ENCODE measurements at regions not wholly inside any gene's neighbourhood (a gene's known extent, or its start where the extent isn't known, plus 50 kb on each side); places are given as distances from the start of the nearest gene placed in this dataset.

GRCh38 chr22:47629791-47630655 lies 867.6 kb downstream of the TBC1D22A start:
- DNase-seq = no peak

DNA sequence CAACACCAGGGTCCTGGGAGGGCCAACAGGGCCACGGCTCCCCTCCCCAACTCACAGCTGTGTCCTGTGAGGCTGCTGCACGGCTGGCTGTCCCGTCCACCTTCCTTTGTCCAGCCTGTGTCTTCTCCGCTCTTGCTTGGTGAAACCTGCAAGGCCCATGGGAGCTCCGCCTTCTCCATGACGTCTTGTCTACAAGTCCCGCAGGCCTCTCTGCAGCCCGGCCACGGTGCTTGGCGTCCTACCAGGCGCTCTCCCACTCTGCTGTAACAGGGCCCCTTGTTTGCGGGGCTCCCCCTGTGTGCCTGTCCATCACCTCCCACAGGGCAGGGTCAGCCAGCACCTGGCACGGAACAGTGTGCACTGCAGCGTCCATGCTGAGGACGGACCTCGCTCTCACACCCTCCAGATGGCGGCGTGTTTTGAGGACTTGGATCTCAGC lies 866.8 kb downstream of the TBC1D22A start:
- no peak for DNase-seq

DNA sequence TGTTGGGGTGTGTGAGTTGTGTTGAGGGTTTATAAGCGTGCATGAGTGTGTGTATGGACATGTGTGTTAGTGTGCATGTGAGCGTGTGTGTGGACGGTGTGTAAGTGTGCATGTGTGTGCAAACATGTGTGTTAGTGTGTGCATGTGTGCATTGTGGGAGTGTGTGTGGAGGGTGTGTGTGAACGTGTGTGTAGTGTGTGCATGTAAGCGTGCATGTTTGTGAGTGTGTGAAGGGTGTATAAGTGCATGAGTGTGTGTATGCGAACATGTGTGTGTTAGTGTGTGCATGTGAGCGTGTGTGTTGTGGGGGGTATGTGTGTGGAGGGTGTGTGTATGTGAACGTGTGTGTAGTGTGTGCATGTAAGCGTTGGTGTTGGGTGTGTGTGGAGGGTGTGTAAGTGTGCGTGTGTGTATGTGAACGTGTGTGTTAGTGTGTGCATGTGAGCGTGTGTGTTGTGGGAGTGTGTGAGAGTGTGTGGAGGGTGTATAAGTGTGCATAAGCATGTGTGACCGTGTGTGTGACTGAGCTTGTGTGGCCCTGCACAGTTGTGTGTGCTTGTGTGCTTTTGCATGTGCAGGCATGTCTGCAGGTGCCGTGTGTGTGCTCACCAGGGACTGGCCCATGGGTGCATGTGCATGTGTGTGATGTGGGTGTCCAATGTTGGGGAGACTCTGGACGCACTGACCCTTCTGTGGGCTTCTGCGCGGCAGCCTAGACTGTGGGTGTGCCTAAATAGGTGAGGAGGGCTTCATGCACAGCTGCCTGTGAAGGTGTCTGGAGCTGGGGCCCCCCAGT lies 866.2 kb downstream of the TBC1D22A start:
- DNase-seq = no peak

GRCh38 chr22:47627556-47628253 lies 865.3 kb downstream of the TBC1D22A start:
- no peak for DNase-seq

DNA sequence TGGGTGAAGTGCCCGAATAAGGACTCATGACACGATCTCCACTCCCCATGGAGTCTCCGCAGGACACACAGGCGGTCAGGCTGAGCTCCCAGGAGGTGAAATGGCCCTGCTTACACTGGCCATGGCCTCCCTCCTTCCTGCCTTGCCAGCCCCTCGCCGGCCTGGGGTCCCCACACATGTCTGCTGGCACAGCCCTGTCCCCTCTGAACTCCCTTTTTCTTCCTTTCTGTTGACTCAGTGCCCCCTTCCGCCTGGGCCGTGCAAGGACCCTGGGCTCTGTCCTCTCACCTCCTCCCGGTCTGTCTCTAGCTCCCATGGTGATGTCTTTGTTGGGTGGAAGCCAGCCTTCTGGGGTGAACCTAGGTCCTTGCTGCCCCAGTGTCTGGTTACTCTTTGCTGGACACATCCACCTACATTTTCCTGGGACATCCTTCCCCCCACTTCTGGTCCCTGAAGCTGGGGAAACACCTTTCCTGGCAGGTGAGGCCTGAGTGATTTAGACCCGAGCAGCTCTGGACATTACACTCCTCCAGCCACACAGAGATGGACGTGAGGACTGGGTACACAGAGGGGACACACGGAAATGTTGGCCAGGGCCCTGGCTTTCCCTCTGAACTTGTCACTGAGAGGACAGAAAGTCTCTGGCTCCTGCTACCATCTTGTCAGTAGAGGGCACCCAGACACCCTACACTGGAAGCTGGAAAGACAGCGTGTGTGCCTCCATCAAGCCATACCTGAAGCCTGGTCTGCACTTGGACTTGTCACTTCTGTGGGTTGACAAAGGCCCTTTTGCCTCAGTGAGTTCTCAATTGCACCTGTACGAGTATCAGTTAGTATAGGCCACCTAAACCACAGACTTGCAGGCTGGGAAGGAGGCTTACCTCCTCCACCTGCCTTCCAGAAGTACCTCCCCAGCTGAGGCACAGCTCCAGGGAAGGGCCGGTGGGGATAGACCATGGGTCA lies 864.3 kb downstream of the TBC1D22A start:
- no peak for DNase-seq

DNA sequence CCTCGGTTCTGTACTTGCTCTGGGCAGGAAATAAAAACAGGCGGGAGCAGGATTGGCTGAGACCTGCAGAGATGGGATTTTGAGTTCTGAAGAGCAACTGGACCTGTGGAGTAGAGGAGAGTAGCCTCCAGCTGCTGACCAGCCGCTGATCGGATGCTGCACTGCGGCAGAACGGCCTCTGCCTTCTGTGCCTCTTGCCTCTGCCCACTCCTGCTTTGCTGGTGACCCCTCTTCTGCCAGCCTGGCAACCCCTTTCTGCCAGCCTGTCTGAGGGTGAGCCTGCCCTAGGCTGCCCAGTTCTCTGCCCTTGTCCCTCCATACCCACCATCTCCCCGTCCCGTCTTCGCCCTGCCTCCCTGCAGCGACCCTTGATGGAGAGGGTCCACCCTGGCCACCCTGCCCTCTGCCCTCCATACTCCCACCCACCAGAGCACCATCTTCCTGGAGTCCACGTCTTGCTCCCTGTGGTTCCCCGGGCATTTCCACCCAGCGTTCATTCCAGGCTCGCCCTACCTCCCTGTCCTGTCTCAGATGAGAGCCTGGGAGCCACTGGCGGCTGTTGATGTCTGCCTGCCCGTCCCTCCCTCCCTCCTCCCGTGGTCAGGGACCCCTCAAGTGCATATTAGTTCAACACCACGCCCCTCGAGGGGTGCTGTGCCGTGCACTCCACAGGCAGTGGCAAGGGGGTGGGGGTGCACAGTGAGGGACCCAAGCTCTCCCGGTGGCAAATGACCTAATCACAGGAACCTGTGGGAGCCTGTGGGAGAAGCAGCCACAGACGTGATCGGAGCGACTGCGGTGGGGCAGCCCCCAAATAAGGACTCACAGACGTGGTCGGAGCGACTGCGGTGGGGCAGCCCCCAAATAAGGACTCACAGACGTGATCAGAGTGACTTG lies 863.3 kb downstream of the TBC1D22A start:
- DNase-seq = no peak

DNA sequence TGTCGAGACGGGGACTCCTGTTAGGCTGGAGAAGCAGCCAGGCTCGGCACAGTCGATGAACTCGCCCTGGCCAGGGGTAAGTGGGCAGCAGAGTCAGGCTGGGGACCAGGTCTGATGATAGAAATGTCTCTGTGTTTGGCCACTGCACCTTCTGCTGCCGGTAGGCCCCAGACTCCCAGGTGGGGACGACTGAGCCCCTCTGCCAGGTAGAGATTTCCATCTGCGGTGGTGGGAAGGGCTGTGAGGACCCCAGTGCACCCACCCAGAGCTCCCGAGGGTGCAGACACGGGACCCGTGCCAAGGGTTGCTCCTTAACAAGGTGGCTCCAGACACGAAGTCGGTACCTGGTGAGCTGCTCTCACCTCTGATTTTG lies 862.5 kb downstream of the TBC1D22A start:
- no peak for DNase-seq

DNA sequence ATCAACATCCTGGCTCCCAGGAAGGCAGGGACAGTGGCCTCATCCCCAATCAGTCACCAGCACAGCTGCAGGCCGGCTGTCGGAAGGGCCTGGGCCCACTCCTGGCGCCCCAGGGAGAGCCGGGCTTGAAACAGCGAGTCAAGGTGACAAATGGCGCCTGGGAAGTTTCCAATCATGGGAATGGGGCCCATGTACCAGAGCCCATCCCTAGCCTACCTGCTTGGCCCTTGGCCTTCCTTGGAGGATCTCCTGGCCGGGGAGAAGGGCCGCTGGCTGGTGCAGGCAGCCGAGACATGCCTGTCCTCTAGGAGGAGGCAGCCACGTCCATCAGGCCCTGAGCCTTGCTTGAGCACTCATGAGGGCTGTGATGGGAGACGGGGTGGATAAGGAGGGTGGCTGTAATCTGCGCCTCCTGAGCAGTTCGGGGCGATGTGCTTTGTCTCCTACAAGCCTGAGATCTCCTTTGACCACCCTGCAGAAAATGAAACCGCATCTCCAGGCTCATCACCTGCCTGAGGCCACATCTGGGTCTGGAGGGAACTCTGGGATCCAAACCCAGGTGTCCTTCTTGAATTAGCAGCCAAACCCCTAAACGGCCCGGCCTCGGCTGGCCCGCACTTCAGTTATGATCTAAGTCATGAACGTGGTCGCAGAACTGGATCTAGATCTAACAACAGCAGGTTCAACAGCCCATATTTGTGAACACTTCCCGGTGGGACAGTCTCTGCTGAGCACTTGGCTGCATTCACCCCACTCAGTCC lies 862.0 kb downstream of the TBC1D22A start:
- no peak for DNase-seq

DNA sequence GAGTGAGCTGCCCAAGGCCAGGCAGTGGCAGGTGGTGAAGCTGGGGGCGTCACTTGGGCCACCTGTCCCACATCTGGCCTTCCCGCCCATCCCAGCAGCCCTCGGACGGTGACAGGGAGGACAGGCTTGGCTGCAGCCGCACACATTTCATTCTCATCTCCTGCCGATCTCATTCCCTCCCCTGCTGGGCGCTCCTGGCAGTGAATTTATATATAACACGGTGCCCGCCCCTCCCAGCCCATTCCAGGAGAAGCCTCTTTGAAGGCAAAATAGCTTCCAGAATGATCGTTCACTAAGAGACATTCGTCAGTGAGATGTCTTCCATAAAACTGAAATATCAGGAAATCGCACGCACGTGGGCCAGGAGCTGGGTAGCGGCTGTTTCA lies 861.3 kb downstream of the TBC1D22A start:
- DNase-seq = no peak

GRCh38 chr22:47623066-47623762 lies 860.8 kb downstream of the TBC1D22A start:
- DNase-seq = no peak

DNA sequence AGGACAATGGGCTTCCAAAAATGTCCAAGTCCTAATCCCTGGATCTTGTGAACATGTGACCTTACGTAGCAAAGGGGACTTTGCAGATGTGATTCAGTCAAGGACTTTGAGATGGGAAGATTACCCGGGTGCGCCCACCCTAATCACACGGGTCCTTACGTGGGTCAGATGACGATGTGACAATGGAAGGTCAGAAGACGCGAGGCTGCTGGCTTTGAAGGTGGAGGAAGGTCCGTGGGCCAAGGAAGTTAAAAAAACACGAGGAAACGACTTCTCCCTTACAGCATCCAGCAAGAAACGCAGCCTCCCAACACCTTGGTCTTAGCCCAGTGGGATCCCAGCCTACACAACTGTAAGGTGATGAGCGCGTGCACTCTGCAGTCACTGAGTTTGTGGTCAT lies 860.1 kb downstream of the TBC1D22A start:
- DNase-seq = no peak

DNA sequence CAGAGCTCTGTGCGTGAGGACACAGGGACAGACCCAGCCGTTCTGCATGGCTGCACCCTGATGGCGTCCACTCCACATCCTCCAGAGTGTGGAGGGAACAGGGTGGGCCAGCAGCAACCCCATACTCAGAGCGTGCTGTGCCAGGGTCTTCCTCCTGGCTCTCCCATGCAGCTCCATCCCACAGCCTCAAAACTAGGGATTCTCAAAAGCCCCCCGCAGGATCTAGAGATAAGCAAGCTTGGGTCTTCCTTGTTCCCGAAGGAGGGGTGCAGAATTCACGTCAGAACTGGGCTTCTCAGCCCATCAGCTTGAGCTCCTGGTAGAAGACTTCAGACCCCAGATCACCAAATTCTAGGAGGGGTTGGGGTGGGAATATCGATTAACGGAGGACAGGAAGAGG lies 858.8 kb downstream of the TBC1D22A start:
- DNase-seq = no peak

GRCh38 chr22:47620391-47620790 lies 857.9 kb downstream of the TBC1D22A start:
- DNase-seq = no peak

DNA sequence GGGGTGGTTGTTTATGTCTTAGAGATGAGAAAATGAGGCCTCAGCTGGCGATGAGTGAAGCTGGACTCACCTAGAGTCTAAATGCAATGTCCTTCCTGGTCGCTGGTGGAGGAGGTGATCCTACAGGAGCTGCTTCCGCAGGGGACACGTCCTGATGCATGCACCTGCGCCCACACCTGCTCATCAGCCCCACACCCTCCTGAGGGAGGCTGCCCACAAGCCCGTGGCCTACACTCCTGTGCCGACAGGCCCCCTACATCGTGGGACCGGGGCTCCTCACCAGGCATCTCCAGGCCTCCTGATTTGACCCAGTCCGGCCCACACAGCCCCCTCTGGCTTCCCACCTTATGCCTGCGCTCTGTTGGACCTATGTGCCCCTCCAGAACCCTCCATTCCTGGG lies 857.2 kb downstream of the TBC1D22A start:
- no peak for DNase-seq

DNA sequence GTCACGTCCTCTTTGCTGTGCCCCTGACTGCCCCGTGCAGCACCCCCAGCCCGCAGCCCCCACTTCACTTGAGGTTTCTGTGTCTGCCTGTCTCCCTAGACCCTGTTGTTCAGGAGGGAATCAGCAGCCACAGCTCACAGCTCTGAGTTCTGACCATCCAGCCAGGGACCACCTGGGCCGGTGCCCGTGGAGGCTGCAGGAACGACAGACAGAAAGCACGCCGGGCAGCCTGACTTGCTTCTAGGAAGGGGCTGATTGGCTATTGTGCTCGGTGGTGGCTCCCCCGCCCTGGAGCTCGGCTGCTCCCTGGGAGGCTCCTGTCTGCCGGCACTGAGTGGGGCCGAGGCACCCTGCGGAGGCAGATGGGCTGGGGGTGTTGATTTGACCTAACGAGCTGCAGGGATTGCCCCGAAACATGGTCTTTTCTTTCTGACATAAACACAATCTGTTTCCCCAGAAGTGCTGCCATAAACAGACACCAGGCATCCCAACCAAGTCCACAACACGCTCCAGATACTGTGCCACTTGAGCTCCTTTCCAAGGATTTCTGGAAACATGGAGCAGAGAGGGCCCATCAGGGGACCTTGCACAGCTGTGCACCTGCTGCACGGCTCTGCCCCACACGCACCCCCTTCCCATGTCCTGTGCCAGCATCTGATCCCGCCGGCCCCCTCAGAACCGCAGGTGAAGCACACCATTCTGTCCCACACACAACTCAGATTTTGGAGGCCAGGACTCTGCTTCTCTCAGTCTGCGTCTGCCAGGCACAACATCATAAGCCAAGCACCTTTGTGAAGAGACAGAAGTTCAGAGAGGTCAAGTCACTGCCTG lies 855.9 kb downstream of the TBC1D22A start:
- DNase-seq = no peak

GRCh38 chr22:47617186-47617585 lies 854.7 kb downstream of the TBC1D22A start:
- DNase-seq = no peak

DNA sequence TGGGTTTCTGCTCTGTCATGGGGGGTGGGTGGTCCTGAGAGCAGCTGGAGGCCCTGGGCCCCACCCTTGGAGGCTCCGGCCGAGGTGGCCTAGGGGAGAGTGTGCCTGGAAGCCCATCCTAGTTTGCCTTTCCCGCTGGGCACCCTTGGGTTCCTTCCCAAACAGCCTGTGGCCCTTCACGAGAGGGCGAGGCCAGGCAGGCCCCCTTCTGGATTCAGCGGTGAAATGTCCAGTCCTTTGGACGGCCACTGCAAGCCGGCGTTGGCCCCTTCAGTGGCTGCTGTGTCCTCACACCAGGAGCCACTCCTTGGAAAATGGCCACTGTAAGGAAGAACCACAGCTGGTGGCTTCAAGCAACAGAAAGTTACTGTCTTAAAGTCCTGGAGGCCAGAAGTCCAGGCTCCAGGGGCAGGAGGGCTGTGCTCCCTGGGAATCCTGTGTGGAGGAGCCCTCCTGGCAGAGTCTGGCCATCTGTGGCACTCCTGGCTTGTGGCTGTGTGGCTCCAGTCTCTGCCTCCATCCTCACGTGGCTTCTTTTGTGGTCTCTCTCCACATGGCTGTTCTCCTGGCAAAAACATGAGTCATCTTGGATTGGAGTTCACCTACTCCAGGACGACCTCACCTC lies 854.1 kb downstream of the TBC1D22A start:
- DNase-seq = no peak

GRCh38 chr22:47615051-47615450 lies 852.6 kb downstream of the TBC1D22A start:
- DNase-seq = no peak

All from NCI-H1048 (cell line).